ENCODE measurements at regions not wholly inside any gene's neighbourhood (a gene's known extent, or its start where the extent isn't known, plus 50 kb on each side); places are given as distances from the start of the nearest gene placed in this dataset.
"Not testable (repeated sequence)": the region's sequence is repeated elsewhere in the genome, so short reads cannot be mapped to it uniquely, and the experiment has no call there.

- no peaks in the 10 kb centered on the region for H3K9me3 ChIP-seq
- no peaks in the 10 kb centered on the region for H3K4me1 ChIP-seq
- DNase-seq (ENCODE audit: low spot score in 2 of 2) = no peak
- no peak overlapping the region for H3K27ac ChIP-seq
- TF ChIP-seq, protein P1, sequence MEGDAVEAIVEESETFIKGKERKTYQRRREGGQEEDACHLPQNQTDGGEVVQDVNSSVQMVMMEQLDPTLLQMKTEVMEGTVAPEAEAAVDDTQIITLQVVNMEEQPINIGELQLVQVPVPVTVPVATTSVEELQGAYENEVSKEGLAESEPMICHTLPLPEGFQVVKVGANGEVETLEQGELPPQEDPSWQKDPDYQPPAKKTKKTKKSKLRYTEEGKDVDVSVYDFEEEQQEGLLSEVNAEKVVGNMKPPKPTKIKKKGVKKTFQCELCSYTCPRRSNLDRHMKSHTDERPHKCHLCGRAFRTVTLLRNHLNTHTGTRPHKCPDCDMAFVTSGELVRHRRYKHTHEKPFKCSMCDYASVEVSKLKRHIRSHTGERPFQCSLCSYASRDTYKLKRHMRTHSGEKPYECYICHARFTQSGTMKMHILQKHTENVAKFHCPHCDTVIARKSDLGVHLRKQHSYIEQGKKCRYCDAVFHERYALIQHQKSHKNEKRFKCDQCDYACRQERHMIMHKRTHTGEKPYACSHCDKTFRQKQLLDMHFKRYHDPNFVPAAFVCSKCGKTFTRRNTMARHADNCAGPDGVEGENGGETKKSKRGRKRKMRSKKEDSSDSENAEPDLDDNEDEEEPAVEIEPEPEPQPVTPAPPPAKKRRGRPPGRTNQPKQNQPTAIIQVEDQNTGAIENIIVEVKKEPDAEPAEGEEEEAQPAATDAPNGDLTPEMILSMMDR (IDR thresholded peaks at IDR 0.05) = no peak
- H3K27me3 ChIP-seq = no peaks in the 10 kb centered on the region
- H3K36me3 ChIP-seq = no peaks in the 10 kb centered on the region
- H3K4me3 ChIP-seq = no peak overlapping the region
- intact Hi-C loops (cut with DNase I) = no loop called here
These were observed 192.8 kb upstream of the PRSS58 start for GRCh38 chr7:142450695-142451094.

- no peak for DNase-seq (ENCODE audit: low spot score in 2 of 2)
- intact Hi-C loops (cut with DNase I) = no loop called here
- Histone ChIP-seq H3K4me3 (no peak overlapping the region), H3K4me1 (no peaks in the 10 kb centered on the region), H3K36me3 (no peaks in the 10 kb centered on the region), H3K27ac (no peak overlapping the region), H3K27me3 (no peaks in the 10 kb centered on the region), H3K9me3 (no peaks in the 10 kb centered on the region)
- TF ChIP-seq, protein P1 (IDR thresholded peaks at IDR 0.05) = no peak
These were observed 192.3 kb upstream of the PRSS58 start for GRCh38 chr7:142450206-142450605.

DNA sequence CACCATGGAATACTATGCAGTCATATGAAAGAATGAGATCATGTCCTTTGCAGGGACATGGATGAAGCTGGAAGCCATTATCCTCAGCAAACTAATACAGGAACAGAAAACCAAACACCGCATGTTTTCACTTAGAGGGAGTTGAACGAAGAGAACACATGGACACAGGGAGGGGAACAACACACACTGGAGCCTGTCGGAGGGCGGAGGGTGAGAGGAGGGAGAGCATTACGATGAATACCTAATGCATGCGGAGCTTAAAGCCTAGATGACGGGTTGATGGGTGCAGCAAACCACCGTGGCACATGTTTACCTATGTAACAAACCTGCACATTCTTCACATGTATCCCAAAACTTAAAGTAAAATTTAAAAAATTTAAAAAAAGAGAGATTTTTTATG lies 191.0 kb upstream of the PRSS58 start:
- H3K36me3 ChIP-seq; DNase-seq (ENCODE audit: low spot score in 2 of 2); H3K27ac ChIP-seq; H3K9me3 ChIP-seq; H3K4me3 ChIP-seq; intact Hi-C loops (cut with DNase I); H3K27me3 ChIP-seq; H3K4me1 ChIP-seq: not testable (repeated sequence)

DNA sequence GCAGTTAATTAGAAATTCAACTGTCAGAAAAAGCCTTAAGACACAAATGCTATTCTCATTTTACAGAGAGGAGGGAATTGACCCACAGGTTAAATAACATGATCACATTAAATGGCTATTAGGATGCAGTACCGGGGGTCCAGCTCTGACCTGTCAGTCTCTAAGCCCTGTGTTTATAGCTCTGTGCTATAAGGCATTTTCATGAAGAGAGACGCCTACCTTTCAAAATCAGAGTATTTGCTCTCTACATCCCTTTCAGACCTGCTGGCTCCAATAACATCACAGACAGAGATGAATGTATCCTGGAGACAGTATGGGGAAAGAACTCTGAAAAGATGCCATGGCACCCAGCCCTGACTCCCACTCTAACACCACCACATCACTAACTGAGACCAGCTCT lies 189.9 kb upstream of the PRSS58 start:
- H3K4me1 ChIP-seq = no peaks in the 10 kb centered on the region
- intact Hi-C loops (cut with DNase I) = no loop called here
- TF ChIP-seq, protein P1 (IDR thresholded peaks at IDR 0.05) = no peak

DNA sequence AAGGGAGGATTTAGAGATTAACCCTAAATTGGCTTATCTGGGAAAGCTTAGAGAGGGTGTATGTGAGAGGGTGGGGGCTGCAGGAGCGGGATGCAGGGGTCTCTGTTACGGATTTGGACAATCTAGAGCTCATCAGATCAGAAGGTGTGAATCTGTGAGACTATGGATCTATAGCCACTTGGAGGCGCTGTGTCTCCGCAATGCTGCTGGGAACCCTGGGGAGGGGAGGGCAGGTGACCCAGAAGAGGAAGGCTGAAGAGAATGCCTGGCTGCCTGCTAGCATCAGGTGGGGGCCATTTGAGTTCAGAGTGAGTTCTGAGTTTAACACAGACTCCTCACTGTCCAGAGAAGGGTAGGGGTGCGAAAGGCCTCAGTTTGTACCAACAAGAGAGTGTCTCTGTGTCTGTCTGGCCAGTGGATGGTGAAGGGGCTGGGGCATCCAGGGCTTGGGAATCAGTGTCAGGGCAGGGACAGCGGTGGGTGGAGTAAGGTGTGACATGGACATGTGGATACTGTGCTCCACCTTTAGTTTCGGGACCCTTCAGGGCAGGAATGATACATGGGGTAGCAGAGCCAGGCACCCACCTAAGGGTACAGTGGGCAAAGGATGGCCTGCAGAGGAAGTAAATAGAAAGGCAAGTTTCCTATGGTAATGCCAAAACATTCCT lies 187.3 kb upstream of the PRSS58 start:
- H3K4me3 ChIP-seq = no peak overlapping the region
- TF ChIP-seq, protein P1 (IDR thresholded peaks at IDR 0.05) = no peak
- H3K27ac ChIP-seq = no peak overlapping the region
- H3K4me1 ChIP-seq = no peaks in the 10 kb centered on the region
- no peaks in the 10 kb centered on the region for H3K9me3 ChIP-seq
- intact Hi-C loops (cut with DNase I) = no loop called here
- DNase-seq (ENCODE audit: low spot score in 2 of 2) = no peak
- no peaks in the 10 kb centered on the region for H3K36me3 ChIP-seq
- no peaks in the 10 kb centered on the region for H3K27me3 ChIP-seq

More for the DNA sequence above, 189.9 kb upstream of the PRSS58 start:
- Histone ChIP-seq H3K4me3 (no peak overlapping the region), H3K9me3 (no peaks in the 10 kb centered on the region), H3K36me3 (no peaks in the 10 kb centered on the region), H3K27ac (no peak overlapping the region), H3K27me3 (no peaks in the 10 kb centered on the region)
- DNase-seq (ENCODE audit: low spot score in 2 of 2) = no peak

- no peaks in the 10 kb centered on the region for H3K36me3 ChIP-seq
- TF ChIP-seq, protein P1 (IDR thresholded peaks at IDR 0.05) = no peak
- DNase-seq (ENCODE audit: low spot score in 2 of 2) = no peak
- H3K4me1 ChIP-seq = no peaks in the 10 kb centered on the region
- H3K27ac ChIP-seq = no peak overlapping the region
- H3K27me3 ChIP-seq = no peaks in the 10 kb centered on the region
- no peaks in the 10 kb centered on the region for H3K9me3 ChIP-seq
- H3K4me3 ChIP-seq = no peak overlapping the region
- intact Hi-C loops (cut with DNase I) = no loop called here
These were observed 185.6 kb upstream of the PRSS58 start for GRCh38 chr7:142443216-142444010.

Measured in ascending aorta (tissue), 2 donors.